ENCODE measurements at regions not wholly inside any gene's neighbourhood (a gene's known extent, or its start where the extent isn't known, plus 50 kb on each side); places are given as distances from the start of the nearest gene placed in this dataset.

GRCh38 chrX:20829665-20830491, 544.3 kb upstream of the CNKSR2 start:
- TF ChIP-seq, protein P1, sequence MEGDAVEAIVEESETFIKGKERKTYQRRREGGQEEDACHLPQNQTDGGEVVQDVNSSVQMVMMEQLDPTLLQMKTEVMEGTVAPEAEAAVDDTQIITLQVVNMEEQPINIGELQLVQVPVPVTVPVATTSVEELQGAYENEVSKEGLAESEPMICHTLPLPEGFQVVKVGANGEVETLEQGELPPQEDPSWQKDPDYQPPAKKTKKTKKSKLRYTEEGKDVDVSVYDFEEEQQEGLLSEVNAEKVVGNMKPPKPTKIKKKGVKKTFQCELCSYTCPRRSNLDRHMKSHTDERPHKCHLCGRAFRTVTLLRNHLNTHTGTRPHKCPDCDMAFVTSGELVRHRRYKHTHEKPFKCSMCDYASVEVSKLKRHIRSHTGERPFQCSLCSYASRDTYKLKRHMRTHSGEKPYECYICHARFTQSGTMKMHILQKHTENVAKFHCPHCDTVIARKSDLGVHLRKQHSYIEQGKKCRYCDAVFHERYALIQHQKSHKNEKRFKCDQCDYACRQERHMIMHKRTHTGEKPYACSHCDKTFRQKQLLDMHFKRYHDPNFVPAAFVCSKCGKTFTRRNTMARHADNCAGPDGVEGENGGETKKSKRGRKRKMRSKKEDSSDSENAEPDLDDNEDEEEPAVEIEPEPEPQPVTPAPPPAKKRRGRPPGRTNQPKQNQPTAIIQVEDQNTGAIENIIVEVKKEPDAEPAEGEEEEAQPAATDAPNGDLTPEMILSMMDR (IDR thresholded peaks at IDR 0.05) = no peak
- TF ChIP-seq POLR2A (IDR thresholded peaks at IDR 0.05) = no peak
